Transverse colon (tissue), 3 donors: ENCODE measurements at regions not wholly inside any gene's neighbourhood (a gene's known extent, or its start where the extent isn't known, plus 50 kb on each side); places are given as distances from the start of the nearest gene placed in this dataset.

ENCODE experiments used
- EP300 ChIP-seq: sonication (generic); formaldehyde crosslinking; IDR thresholded peaks from one replicate; pipeline ENCODE4 v1.6.1; 2017; ENCODE audit warnings: antibody characterized with exemption, low read depth
- POLR2A ChIP-seq: fragments of 450-650 bp; IDR thresholded peaks from one replicate; pipeline ENCODE4 v1.6.1; 2016; ENCODE audit warnings: antibody characterized with exemption, mild to moderate bottlenecking, moderate library complexity
- TF ChIP-seq, protein P1 (sequence below), 5 experiments: fragments of 200-600 bp in 3 of 5; fragments of 450-650 bp in 2 of 5; sonication (generic) in 3 of 5; IDR thresholded peaks; 1 replicate in 2 of 5; 2 replicates in 3 of 5; pipeline ENCODE4 v1.5.1; 2016 to 2017; ENCODE audit warnings: antibody characterized with exemption in 5 of 5, inconsistent platforms in 3 of 5, mild to moderate bottlenecking in 2 of 5, moderate library complexity in 1 of 5

DNA sequence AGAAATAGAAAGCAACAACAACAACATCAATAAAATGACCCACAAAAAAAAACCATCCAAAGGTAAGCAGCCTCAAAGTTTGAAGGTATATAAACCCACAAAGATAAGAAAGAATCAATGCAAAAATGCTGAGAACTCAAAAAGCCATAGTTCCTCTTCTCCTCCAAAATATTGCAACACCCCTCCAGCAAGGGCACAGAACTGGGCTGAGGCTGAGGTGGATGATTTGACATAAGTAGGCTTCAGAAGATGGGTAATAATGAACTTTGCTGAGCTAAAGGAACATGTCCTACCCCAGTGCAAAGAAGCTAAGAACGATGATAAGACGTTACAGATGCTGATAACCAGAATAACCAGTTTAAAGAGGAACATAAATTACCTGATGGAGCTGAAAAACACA is 188.8 kb upstream of the BTBD3 start:
- TF ChIP-seq EP300 (no peak), POLR2A (no peak)
- TF ChIP-seq, protein P1, sequence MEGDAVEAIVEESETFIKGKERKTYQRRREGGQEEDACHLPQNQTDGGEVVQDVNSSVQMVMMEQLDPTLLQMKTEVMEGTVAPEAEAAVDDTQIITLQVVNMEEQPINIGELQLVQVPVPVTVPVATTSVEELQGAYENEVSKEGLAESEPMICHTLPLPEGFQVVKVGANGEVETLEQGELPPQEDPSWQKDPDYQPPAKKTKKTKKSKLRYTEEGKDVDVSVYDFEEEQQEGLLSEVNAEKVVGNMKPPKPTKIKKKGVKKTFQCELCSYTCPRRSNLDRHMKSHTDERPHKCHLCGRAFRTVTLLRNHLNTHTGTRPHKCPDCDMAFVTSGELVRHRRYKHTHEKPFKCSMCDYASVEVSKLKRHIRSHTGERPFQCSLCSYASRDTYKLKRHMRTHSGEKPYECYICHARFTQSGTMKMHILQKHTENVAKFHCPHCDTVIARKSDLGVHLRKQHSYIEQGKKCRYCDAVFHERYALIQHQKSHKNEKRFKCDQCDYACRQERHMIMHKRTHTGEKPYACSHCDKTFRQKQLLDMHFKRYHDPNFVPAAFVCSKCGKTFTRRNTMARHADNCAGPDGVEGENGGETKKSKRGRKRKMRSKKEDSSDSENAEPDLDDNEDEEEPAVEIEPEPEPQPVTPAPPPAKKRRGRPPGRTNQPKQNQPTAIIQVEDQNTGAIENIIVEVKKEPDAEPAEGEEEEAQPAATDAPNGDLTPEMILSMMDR (IDR thresholded peaks at IDR 0.05), result no peak
